ENCODE measurements at regions not wholly inside any gene's neighbourhood (a gene's known extent, or its start where the extent isn't known, plus 50 kb on each side); places are given as distances from the start of the nearest gene placed in this dataset.

- no peak for DNase-seq (ENCODE audit: low spot score)
Observed at GRCh38 chr6:152905551-152906299, 77.1 kb downstream of the FBXO5 start.

GRCh38 chr6:152909241-152909640 is 73.6 kb downstream of the FBXO5 start:
- no peak for DNase-seq (ENCODE audit: low spot score)

- no peak for DNase-seq (ENCODE audit: low spot score)
Observed at GRCh38 chr6:152916035-152916434, 66.8 kb downstream of the FBXO5 start.

- DNase-seq (ENCODE audit: low spot score), result no peak
Observed at GRCh38 chr6:152918991-152919390, 63.9 kb downstream of the FBXO5 start.

GRCh38 chr6:152920016-152920415 is 62.8 kb downstream of the FBXO5 start:
- no peak for DNase-seq (ENCODE audit: low spot score)
